ENCODE measurements at regions not wholly inside any gene's neighbourhood (a gene's known extent, or its start where the extent isn't known, plus 50 kb on each side); places are given as distances from the start of the nearest gene placed in this dataset.

DNA sequence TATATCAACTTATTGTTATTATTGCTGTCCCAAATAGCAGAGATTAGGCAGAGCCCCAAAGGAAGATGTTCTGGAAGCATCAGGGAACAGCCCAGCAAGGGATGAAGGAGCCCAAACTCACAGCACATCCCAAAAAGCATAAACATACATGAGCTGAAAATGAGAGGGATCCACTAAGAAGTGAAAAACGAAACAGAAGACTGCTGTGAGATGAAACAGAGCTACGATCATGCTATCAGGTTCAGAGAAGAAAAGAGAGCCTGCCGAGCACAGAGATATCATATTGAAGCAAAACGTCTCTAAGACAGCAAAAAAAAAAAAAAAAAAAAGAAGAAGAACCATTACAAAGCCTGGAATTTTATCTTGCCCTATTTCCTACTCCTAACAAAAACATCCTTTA lies 127.3 kb downstream of the ZNF608 start:
- no peak for TF ChIP-seq HDAC2 (IDR thresholded peaks at IDR 0.05; ENCODE audit: borderline replicate concordance in 1 of 2, low read depth in 2 of 2, low read length in 2 of 2)
- TF ChIP-seq, protein P1, sequence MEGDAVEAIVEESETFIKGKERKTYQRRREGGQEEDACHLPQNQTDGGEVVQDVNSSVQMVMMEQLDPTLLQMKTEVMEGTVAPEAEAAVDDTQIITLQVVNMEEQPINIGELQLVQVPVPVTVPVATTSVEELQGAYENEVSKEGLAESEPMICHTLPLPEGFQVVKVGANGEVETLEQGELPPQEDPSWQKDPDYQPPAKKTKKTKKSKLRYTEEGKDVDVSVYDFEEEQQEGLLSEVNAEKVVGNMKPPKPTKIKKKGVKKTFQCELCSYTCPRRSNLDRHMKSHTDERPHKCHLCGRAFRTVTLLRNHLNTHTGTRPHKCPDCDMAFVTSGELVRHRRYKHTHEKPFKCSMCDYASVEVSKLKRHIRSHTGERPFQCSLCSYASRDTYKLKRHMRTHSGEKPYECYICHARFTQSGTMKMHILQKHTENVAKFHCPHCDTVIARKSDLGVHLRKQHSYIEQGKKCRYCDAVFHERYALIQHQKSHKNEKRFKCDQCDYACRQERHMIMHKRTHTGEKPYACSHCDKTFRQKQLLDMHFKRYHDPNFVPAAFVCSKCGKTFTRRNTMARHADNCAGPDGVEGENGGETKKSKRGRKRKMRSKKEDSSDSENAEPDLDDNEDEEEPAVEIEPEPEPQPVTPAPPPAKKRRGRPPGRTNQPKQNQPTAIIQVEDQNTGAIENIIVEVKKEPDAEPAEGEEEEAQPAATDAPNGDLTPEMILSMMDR (IDR thresholded peaks at IDR 0.05; ENCODE audit: control extremely low read depth in 1 of 3, insufficient read depth in 1 of 3, low read depth in 1 of 3, low read length in 3 of 3), result no peak
- no peak for TF ChIP-seq POLR2A (IDR thresholded peaks at IDR 0.05; ENCODE audit: control extremely low read depth in 1 of 2, low read depth in 2 of 2, low read length in 2 of 2)

All from H1 (cell line).